Astrocyte (in vitro differentiated cells and primary cell): ENCODE measurements at regions not wholly inside any gene's neighbourhood (a gene's known extent, or its start where the extent isn't known, plus 50 kb on each side); places are given as distances from the start of the nearest gene placed in this dataset.

Experiments used
- DNase-seq: peaks from one replicate; pipeline ENCODE4 v3.0.0-alpha.2; 2010; ENCODE audit warnings: low read depth
- FAIRE-seq: peaks from 2 replicates; lab custom pipeline; 2011; peaks lifted over from hg19 to GRCh38; lab: Jason Lieb, UNC
- H2AFZ ChIP-seq: 2 replicates; pipeline ENCODE4 v1.6.0; 2012; ENCODE audit warnings: low read depth, low read length, inconsistent platforms
- H3K27ac ChIP-seq: 2 replicates; pipeline ENCODE4 v1.5.1; 2011; ENCODE audit warnings: low read depth, low read length, inconsistent platforms
- H3K27me3 ChIP-seq: 2 replicates; pipeline ENCODE4 v1.6.0; 2011; ENCODE audit warnings: low read length, inconsistent platforms; ENCODE audit not compliant: insufficient read depth
- H3K36me3 ChIP-seq: 2 replicates; pipeline ENCODE4 v1.5.1; 2011; ENCODE audit warnings: low read length, inconsistent platforms; ENCODE audit not compliant: insufficient read depth
- H3K4me1 ChIP-seq: 2 replicates; pipeline ENCODE4 v1.5.1; 2011; ENCODE audit warnings: low read length, inconsistent platforms; ENCODE audit not compliant: insufficient read depth
- H3K4me2 ChIP-seq: 2 replicates; pipeline ENCODE4 v1.6.0; 2012; ENCODE audit warnings: low read length, inconsistent platforms
- H3K4me3 ChIP-seq: 2 replicates; pipeline ENCODE4 v1.5.1; 2011; ENCODE audit warnings: low read depth, mild to moderate bottlenecking, low read length, inconsistent platforms; ENCODE audit not compliant: insufficient read depth
- H3K79me2 ChIP-seq: 2 replicates; pipeline ENCODE4 v1.6.0; 2012; ENCODE audit warnings: mild to moderate bottlenecking, low read length, inconsistent platforms; ENCODE audit not compliant: insufficient read depth
- H3K9ac ChIP-seq: 2 replicates; pipeline ENCODE4 v1.6.0; 2012; ENCODE audit warnings: mild to moderate bottlenecking, low read length, inconsistent platforms
- H3K9me3 ChIP-seq: 2 replicates; pipeline ENCODE4 v1.5.1; 2012; ENCODE audit warnings: low read depth, mild to moderate bottlenecking, low read length, inconsistent platforms; ENCODE audit not compliant: insufficient read depth
- H4K20me1 ChIP-seq: 2 replicates; pipeline ENCODE4 v1.6.0; 2012; ENCODE audit warnings: low read length, inconsistent platforms; ENCODE audit not compliant: insufficient read depth
- H3K27ac Mint-ChIP-seq: one replicate; pipeline ENCODE4 v1.8.0; 2021; ENCODE audit warnings: mild to moderate bottlenecking, mixed read lengths; ENCODE audit not compliant: unreplicated experiment
- H3K27me3 Mint-ChIP-seq: one replicate; pipeline ENCODE4 v1.8.0; 2021; ENCODE audit warnings: low read depth, mixed read lengths; ENCODE audit not compliant: unreplicated experiment
- H3K36me3 Mint-ChIP-seq: one replicate; pipeline ENCODE4 v1.8.0; 2021; ENCODE audit warnings: low read depth, mixed read lengths; ENCODE audit not compliant: unreplicated experiment
- H3K4me1 Mint-ChIP-seq: one replicate; pipeline ENCODE4 v1.8.0; 2021; ENCODE audit warnings: low read depth, mixed read lengths; ENCODE audit not compliant: unreplicated experiment
- H3K4me3 Mint-ChIP-seq: one replicate; pipeline ENCODE4 v1.8.0; 2021; ENCODE audit warnings: mild to moderate bottlenecking, moderate library complexity, mixed read lengths; ENCODE audit not compliant: unreplicated experiment
- H3K9me3 Mint-ChIP-seq: one replicate; pipeline ENCODE4 v1.8.0; 2021; ENCODE audit warnings: mild to moderate bottlenecking, mixed read lengths; ENCODE audit not compliant: unreplicated experiment
- CTCF ChIP-seq: IDR thresholded peaks from 2 replicates; pipeline ENCODE4 v1.5.1; 2011; ENCODE audit warnings: low read depth, mild to moderate bottlenecking, inconsistent platforms, low read length, moderate library complexity; ENCODE audit not compliant: insufficient read depth
- EZH2 ChIP-seq: IDR thresholded peaks from 2 replicates; pipeline ENCODE4 v1.6.1; 2012; ENCODE audit warnings: mild to moderate bottlenecking, low read length, inconsistent platforms; ENCODE audit not compliant: insufficient read depth

GRCh38 chr12:126051611-126052107, 986.4 kb downstream of the AACS start:
- H3K4me2 ChIP-seq: peak overlapping the region; percentile 46
- Mint-ChIP-seq H3K4me3 (no peak overlapping the region), H3K9me3 (peaks cover 3% of the 10 kb centered on the region), H3K4me1 (no peaks in the 10 kb centered on the region), H3K27ac (no peak overlapping the region), H3K27me3 (no peaks in the 10 kb centered on the region), H3K36me3 (no peaks in the 10 kb centered on the region)
- H3K27me3 ChIP-seq: no peaks in the 10 kb centered on the region
- no peak overlapping the region for H2AFZ ChIP-seq
- H3K9ac ChIP-seq: no peak overlapping the region
- TF ChIP-seq EZH2 (no peak), CTCF (peak; percentile 20)
- DNase-seq (peak; percentile 97), FAIRE-seq (no peak)
- H3K4me1 ChIP-seq: peaks cover 12% of the 10 kb centered on the region
- H4K20me1 ChIP-seq: no peaks in the 10 kb centered on the region
- no peaks in the 10 kb centered on the region for H3K36me3 ChIP-seq
- no peaks in the 10 kb centered on the region for H3K9me3 ChIP-seq
- H3K79me2 ChIP-seq: no peaks in the 10 kb centered on the region
- H3K4me3 ChIP-seq: no peak overlapping the region
- H3K27ac ChIP-seq: peak overlapping the region; percentile 25

- no peaks in the 10 kb centered on the region for H3K9me3 ChIP-seq
- DNase-seq: peak; percentile 99
- H3K79me2 ChIP-seq: no peaks in the 10 kb centered on the region
- no peak overlapping the region for H3K27ac Mint-ChIP-seq
- H3K9ac ChIP-seq: peak overlapping the region; percentile 18
- H2AFZ ChIP-seq: no peak overlapping the region
- H3K4me1 ChIP-seq: peaks cover 12% of the 10 kb centered on the region
- H3K27me3 Mint-ChIP-seq: no peaks in the 10 kb centered on the region
- no peaks in the 10 kb centered on the region for H3K36me3 ChIP-seq
- peak overlapping the region; percentile 27 for H3K4me2 ChIP-seq
- peak overlapping the region; percentile 41 for H3K27ac ChIP-seq
- TF ChIP-seq EZH2 (no peak), CTCF (no peak)
- no peak overlapping the region for H3K4me3 Mint-ChIP-seq
- no peak for FAIRE-seq
- H3K4me3 ChIP-seq: no peak overlapping the region
- H3K36me3 Mint-ChIP-seq: no peaks in the 10 kb centered on the region
- H3K27me3 ChIP-seq: no peaks in the 10 kb centered on the region
- H3K9me3 Mint-ChIP-seq: peaks cover 1% of the 10 kb centered on the region
- H4K20me1 ChIP-seq: no peaks in the 10 kb centered on the region
- H3K4me1 Mint-ChIP-seq: no peaks in the 10 kb centered on the region
These were observed 990.3 kb downstream of the AACS start for GRCh38 chr12:126055521-126055920.

GRCh38 chr12:126061777-126062176, 996.5 kb downstream of the AACS start:
- Histone ChIP-seq H3K9ac (no peak overlapping the region), H4K20me1 (no peaks in the 10 kb centered on the region), H3K36me3 (no peaks in the 10 kb centered on the region), H3K4me1 (no peaks in the 10 kb centered on the region), H3K27me3 (no peaks in the 10 kb centered on the region), H3K79me2 (no peaks in the 10 kb centered on the region), H3K4me3 (no peak overlapping the region), H3K9me3 (no peaks in the 10 kb centered on the region), H3K27ac (no peak overlapping the region), H3K4me2 (no peak overlapping the region), H2AFZ (no peak overlapping the region)
- no peak overlapping the region for H3K4me3 Mint-ChIP-seq
- H3K36me3 Mint-ChIP-seq: no peaks in the 10 kb centered on the region
- H3K9me3 Mint-ChIP-seq: peaks cover 5% of the 10 kb centered on the region
- DNase-seq (no peak), FAIRE-seq (no peak)
- no peaks in the 10 kb centered on the region for H3K27me3 Mint-ChIP-seq
- H3K27ac Mint-ChIP-seq: no peak overlapping the region
- TF ChIP-seq CTCF (no peak), EZH2 (no peak)
- H3K4me1 Mint-ChIP-seq: no peaks in the 10 kb centered on the region
